PC-3 (cell line): ENCODE measurements at regions not wholly inside any gene's neighbourhood (a gene's known extent, or its start where the extent isn't known, plus 50 kb on each side); places are given as distances from the start of the nearest gene placed in this dataset.

ENCODE experiments used
- EZH2 ChIP-seq: fragments of 300-600 bp; sonication (generic); IDR thresholded peaks from one replicate; pipeline ENCODE4 v1.6.1; 2017; ENCODE audit warnings: antibody characterized with exemption, mild to moderate bottlenecking, low read length; ENCODE audit not compliant: unreplicated experiment
- EZH2phosphoT487 ChIP-seq: fragments of 300-600 bp; sonication (generic); IDR thresholded peaks from 2 replicates; pipeline ENCODE4 v1.6.1; 2018; ENCODE audit warnings: mild to moderate bottlenecking, antibody characterized with exemption, low read length, borderline replicate concordance

GRCh38 chr2:8617590-8617989 lies 64.3 kb upstream of the ID2 start:
- no peak for TF ChIP-seq EZH2phosphoT487
- TF ChIP-seq EZH2 = no peak
